Urinary bladder (tissue), 3 donors: ENCODE measurements at regions not wholly inside any gene's neighbourhood (a gene's known extent, or its start where the extent isn't known, plus 50 kb on each side); places are given as distances from the start of the nearest gene placed in this dataset.

Experiments used
- DNase-seq: peaks from one replicate; pipeline ENCODE4 v3.0.0-alpha.2; 2015; ENCODE audit errors: extremely low spot score
- H3K27ac ChIP-seq: one replicate; pipeline ENCODE4 v1.5.1; 2013; ENCODE audit warnings: low read depth, mild to moderate bottlenecking, moderate library complexity
- H3K36me3 ChIP-seq: one replicate; pipeline ENCODE4 v1.6.1; 2013; ENCODE audit warnings: mild to moderate bottlenecking, moderate library complexity; ENCODE audit not compliant: insufficient read depth
- H3K4me1 ChIP-seq: one replicate; pipeline ENCODE4 v1.6.1; 2013; ENCODE audit warnings: mild to moderate bottlenecking, moderate library complexity; ENCODE audit not compliant: insufficient read depth
- H3K4me3 ChIP-seq: one replicate; pipeline ENCODE4 v1.5.1; 2013; ENCODE audit warnings: low read depth, low read length
- WGBS: extraction: QIAGEN DNeasy Blood & Tissue Kit; methylation state at CpG from one replicate; pipeline ENCODE4 v1.1.7; 2013; 5-methylcytosine and 5-hydroxymethylcytosine counted together
- donor health status: healthy with polysubstance abuse.
- donor health status: healthy.

GRCh38 chr21:15138490-15138889 is 73.7 kb upstream of the NRIP1 start:
- H3K4me3 ChIP-seq: no peak overlapping the region
- no peak for DNase-seq
- 20% methylated on average over 7 of the region's 7 CpGs for WGBS
- H3K4me1 ChIP-seq: no peaks in the 10 kb centered on the region
- no peak overlapping the region for H3K27ac ChIP-seq
- H3K36me3 ChIP-seq: no peaks in the 10 kb centered on the region

GRCh38 chr21:15139898-15140297 is 75.1 kb upstream of the NRIP1 start:
- no peak for DNase-seq

GRCh38 chr21:15140321-15141019 is 75.7 kb upstream of the NRIP1 start:
- no peaks in the 10 kb centered on the region for H3K4me1 ChIP-seq
- no peak overlapping the region for H3K4me3 ChIP-seq
- 32% methylated on average over 9 of the region's 9 CpGs for WGBS
- H3K27ac ChIP-seq: no peak overlapping the region
- no peaks in the 10 kb centered on the region for H3K36me3 ChIP-seq
- no peak for DNase-seq

More at GRCh38 chr21:15139898-15140297, 75.1 kb upstream of the NRIP1 start:
- WGBS: 42% methylated on average over 4 of the region's 4 CpGs
- Histone ChIP-seq H3K36me3 (no peaks in the 10 kb centered on the region), H3K27ac (no peak overlapping the region), H3K4me3 (no peak overlapping the region), H3K4me1 (no peaks in the 10 kb centered on the region)

- WGBS: 65% methylated on average over 8 of the region's 8 CpGs
- no peak for DNase-seq
- H3K27ac ChIP-seq: no peak overlapping the region
- no peaks in the 10 kb centered on the region for H3K4me1 ChIP-seq
- H3K4me3 ChIP-seq: no peak overlapping the region
- H3K36me3 ChIP-seq: no peaks in the 10 kb centered on the region
These were observed 76.6 kb upstream of the NRIP1 start for GRCh38 chr21:15141261-15141970.

- no peaks in the 10 kb centered on the region for H3K36me3 ChIP-seq
- no peaks in the 10 kb centered on the region for H3K4me1 ChIP-seq
- DNase-seq: no peak
- 68% methylated on average over 4 of the region's 4 CpGs for WGBS
- no peak overlapping the region for H3K4me3 ChIP-seq
- H3K27ac ChIP-seq: no peak overlapping the region
These were observed 79.2 kb upstream of the NRIP1 start for GRCh38 chr21:15144026-15144425.

GRCh38 chr21:15148437-15148836 is 83.6 kb upstream of the NRIP1 start:
- H3K4me1 ChIP-seq: no peaks in the 10 kb centered on the region
- no peak for DNase-seq
- 84% methylated on average over 2 of the region's 2 CpGs for WGBS
- H3K27ac ChIP-seq: no peak overlapping the region
- no peaks in the 10 kb centered on the region for H3K36me3 ChIP-seq
- H3K4me3 ChIP-seq: no peak overlapping the region

- Histone ChIP-seq H3K36me3 (no peaks in the 10 kb centered on the region), H3K27ac (no peak overlapping the region), H3K4me3 (no peak overlapping the region), H3K4me1 (no peaks in the 10 kb centered on the region)
- 96% methylated on average over 3 of the region's 3 CpGs for WGBS
- no peak for DNase-seq
These were observed 84.9 kb upstream of the NRIP1 start for GRCh38 chr21:15149600-15150224.

GRCh38 chr21:15151385-15152103 is 86.7 kb upstream of the NRIP1 start:
- no peaks in the 10 kb centered on the region for H3K36me3 ChIP-seq
- no peak overlapping the region for H3K4me3 ChIP-seq
- H3K27ac ChIP-seq: no peak overlapping the region
- no peaks in the 10 kb centered on the region for H3K4me1 ChIP-seq
- 88% methylated on average over 4 of the region's 4 CpGs for WGBS
- DNase-seq: no peak

- no peaks in the 10 kb centered on the region for H3K4me1 ChIP-seq
- H3K36me3 ChIP-seq: no peaks in the 10 kb centered on the region
- DNase-seq: no peak
- 85% methylated on average over 3 of the region's 3 CpGs for WGBS
- H3K4me3 ChIP-seq: no peak overlapping the region
- H3K27ac ChIP-seq: no peak overlapping the region
These were observed 87.8 kb upstream of the NRIP1 start for GRCh38 chr21:15152591-15152990.

GRCh38 chr21:15159382-15160020 is 94.7 kb upstream of the NRIP1 start:
- H3K36me3 ChIP-seq: no peaks in the 10 kb centered on the region
- H3K4me1 ChIP-seq: no peaks in the 10 kb centered on the region
- DNase-seq: no peak
- WGBS: 36% methylated on average over 2 of the region's 2 CpGs
- no peak overlapping the region for H3K4me3 ChIP-seq
- H3K27ac ChIP-seq: no peak overlapping the region

- Histone ChIP-seq H3K4me3 (no peak overlapping the region), H3K36me3 (no peaks in the 10 kb centered on the region), H3K4me1 (no peaks in the 10 kb centered on the region), H3K27ac (no peak overlapping the region)
- WGBS: 87% methylated on average over 1 of the region's 1 CpG
- DNase-seq: no peak
These were observed 95.3 kb upstream of the NRIP1 start for GRCh38 chr21:15160136-15160535.

GRCh38 chr21:15162921-15163320 is 98.1 kb upstream of the NRIP1 start:
- 85% methylated on average over 2 of the region's 2 CpGs for WGBS
- no peaks in the 10 kb centered on the region for H3K4me1 ChIP-seq
- H3K36me3 ChIP-seq: no peaks in the 10 kb centered on the region
- DNase-seq: no peak
- no peak overlapping the region for H3K4me3 ChIP-seq
- no peak overlapping the region for H3K27ac ChIP-seq

GRCh38 chr21:15164273-15164672 is 99.5 kb upstream of the NRIP1 start:
- H3K27ac ChIP-seq: no peak overlapping the region
- no peaks in the 10 kb centered on the region for H3K36me3 ChIP-seq
- DNase-seq: no peak
- WGBS: 86% methylated on average over 9 of the region's 9 CpGs
- no peaks in the 10 kb centered on the region for H3K4me1 ChIP-seq
- no peak overlapping the region for H3K4me3 ChIP-seq
